ENCODE measurements at regions not wholly inside any gene's neighbourhood (a gene's known extent, or its start where the extent isn't known, plus 50 kb on each side); places are given as distances from the start of the nearest gene placed in this dataset.

DNA sequence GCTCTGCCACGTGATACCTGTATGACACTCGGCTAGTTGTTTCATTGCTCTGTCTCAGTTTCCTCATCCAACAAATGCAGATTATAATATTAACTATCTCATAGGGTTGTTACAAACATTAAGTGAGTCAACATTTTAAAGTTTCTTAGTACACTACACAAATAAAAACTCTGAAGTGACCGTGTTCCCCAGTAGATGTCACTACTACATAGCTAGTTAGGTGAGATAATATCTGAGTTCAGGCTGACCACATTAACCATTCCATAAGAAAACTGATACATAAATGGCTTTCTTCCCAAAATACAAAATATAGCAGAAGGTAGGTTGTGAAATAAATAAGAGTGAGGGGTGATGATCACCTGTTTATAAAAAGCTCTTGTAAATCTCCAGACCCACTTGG, 214.1 kb downstream of the NUF2 start:
- no TSS peak for BruUV-seq (replicated peaks)
- DNase-seq (ENCODE audit: low read depth, low spot score) (no peak), ATAC-seq (0 out of 3 replicates have a peak, but pooled peaks have one; percentile 39), FAIRE-seq (no peak)
- Histone ChIP-seq H3K9me3 (replicated peaks; ENCODE audit: control insufficient read depth, insufficient read depth, low read length) (no peaks in the 10 kb centered on the region), H3K4me1 (ENCODE audit: control insufficient read depth, insufficient read depth, low read length) (no peaks in the 10 kb centered on the region), H3K27me3 (replicated peaks in 1 of 2; ENCODE audit: control insufficient read depth in 2 of 2, insufficient read depth in 2 of 2, low read length in 1 of 2) (no peaks in the 10 kb centered on the region), H3K4me2 (ENCODE audit: control insufficient read depth, insufficient read depth) (no peak overlapping the region), H3K36me3 (ENCODE audit: control insufficient read depth in 2 of 2, insufficient read depth in 2 of 2, low read length in 1 of 2) (no peaks in the 10 kb centered on the region), H4K20me1 (ENCODE audit: control insufficient read depth, insufficient read depth) (no peaks in the 10 kb centered on the region), H3K79me2 (ENCODE audit: control insufficient read depth, insufficient read depth, low read length) (no peaks in the 10 kb centered on the region), H3K27ac (ENCODE audit: control insufficient read depth, insufficient read depth) (no peak overlapping the region), H2AFZ (ENCODE audit: control insufficient read depth, low read depth, low read length) (no peak overlapping the region), H3K4me3 (no peak overlapping the region), H3K9ac (ENCODE audit: control insufficient read depth, insufficient read depth, low read length) (no peak overlapping the region)
- WGBS (ENCODE audit: insufficient coverage, insufficient replicate concordance, low lambda C conversion rate, missing lambda C conversion rate): 0% methylated on average over 3 of the region's 3 CpGs
- ChIA-PET CTCF (interaction anchor here (1.2 to 1.5 kb wide), 5 partner anchors 8 to 1532 kb away, joined by 3 to 4 read pairs (median 3); no protein-coding TSS in a partner anchor), SMC1A (ENCODE audit: uncharacterized antibody, unreplicated experiment) (interaction anchor here (0.6 to 1.4 kb wide), 8 partner anchors 22 to 1395 kb away, joined by 3 to 4 read pairs (median 4); no protein-coding TSS in a partner anchor), RAD21 (ENCODE audit: unreplicated experiment) (interaction anchor here (0.7 to 1.1 kb wide), 2 partner anchors 13 to 112 kb away, joined by 3 read pairs; no protein-coding TSS in a partner anchor), POLR2A (no interaction called here)
- TF ChIP-seq NR2F1 (conservative IDR thresholded peaks at IDR 0.05): no peak
- TF ChIP-seq CTCF (IDR thresholded peaks at IDR 0.05 in 2 of 3, conservative IDR thresholded peaks at IDR 0.05 in 1 of 3; ENCODE audit: control insufficient read depth in 2 of 3, extremely low read depth in 1 of 3, insufficient read depth in 1 of 3, low read depth in 3 of 3, low read length in 3 of 3): peak in 1 of 3 experiments; percentile 12; a peak in 2 of 6 replicates
- TF ChIP-seq SPI1 (IDR thresholded peaks at IDR 0.05; ENCODE audit: borderline replicate concordance, insufficient read depth, low read depth, low read length): no peak
- TF ChIP-seq TCF7 (IDR thresholded peaks at IDR 0.05; ENCODE audit: borderline replicate concordance): no peak
- peak; percentile 25; the same call in 1 of the 2 replicates for TF ChIP-seq SMC3 (IDR thresholded peaks at IDR 0.05; ENCODE audit: borderline replicate concordance, low read length)
- TF ChIP-seq RAD21 (IDR thresholded peaks at IDR 0.05; ENCODE audit: insufficient read depth, low read depth, low read length): peak; percentile 47
- TF ChIP-seq PML (IDR thresholded peaks at IDR 0.05; ENCODE audit: low read length): no peak
- TF ChIP-seq PKNOX1 (IDR thresholded peaks at IDR 0.05): no peak
- intact Hi-C loops (cut with micrococcal nuclease; ENCODE audit: unreplicated experiment): no loop called here
- in situ Hi-C loops (cut with MboI): loop anchor here (10.0 kb wide), 1 partner anchor 1079 kb away; no protein-coding TSS in a partner anchor
